Keratinocyte (primary cell): ENCODE measurements at regions not wholly inside any gene's neighbourhood (a gene's known extent, or its start where the extent isn't known, plus 50 kb on each side); places are given as distances from the start of the nearest gene placed in this dataset.
A peak's percentile ranks its signal among the peaks of the same experiment; 100 is the strongest.

Experiments used
- DNase-seq: peaks from one replicate; pipeline ENCODE4 v3.0.0-alpha.2; 2011; ENCODE audit warnings: low read depth, missing footprints, low spot score
- FAIRE-seq: peaks from 2 replicates; lab custom pipeline; 2011; peaks lifted over from hg19 to GRCh38; lab: Jason Lieb, UNC
- H2AFZ ChIP-seq: 2 replicates; pipeline ENCODE4 v1.6.0; 2012; ENCODE audit warnings: low read length, control low read depth, inconsistent platforms; ENCODE audit not compliant: control insufficient read depth
- H3K27ac ChIP-seq: 2 replicates; pipeline ENCODE4 v1.5.1; 2011; ENCODE audit warnings: low read length; ENCODE audit not compliant: control insufficient read depth, insufficient read depth
- H3K27me3 ChIP-seq: 3 replicates; pipeline ENCODE4 v1.6.0; 2011; ENCODE audit warnings: low read length; ENCODE audit not compliant: control insufficient read depth, insufficient read depth; ENCODE audit errors: extremely low read depth
- H3K36me3 ChIP-seq, 2 experiments: 2 replicates in 1 of 2; 3 replicates in 1 of 2; pipeline ENCODE4 v1.5.1; 2011; ENCODE audit warnings: low read length in 2 of 2, mild to moderate bottlenecking in 1 of 2; ENCODE audit not compliant: control insufficient read depth in 2 of 2, insufficient read depth in 2 of 2; ENCODE audit errors: extremely low read depth in 1 of 2
- H3K4me1 ChIP-seq: 3 replicates; pipeline ENCODE4 v1.5.1; 2011; ENCODE audit warnings: low read length; ENCODE audit not compliant: control insufficient read depth, insufficient read depth; ENCODE audit errors: extremely low read depth
- H3K4me2 ChIP-seq: 3 replicates; pipeline ENCODE4 v1.6.0; 2011; ENCODE audit warnings: low read depth, low read length; ENCODE audit not compliant: control insufficient read depth, insufficient read depth; ENCODE audit errors: extremely low read depth
- H3K4me3 ChIP-seq, 3 experiments: fragments of 200-600 bp in 1 of 3; sonication (generic) in 1 of 3; 2 replicates in 2 of 3; 3 replicates in 1 of 3; pipeline ENCODE4 v1.5.1; 2011 to 2016; ENCODE audit warnings: low read length in 3 of 3, mild to moderate bottlenecking in 3 of 3, control low read depth in 2 of 3, inconsistent platforms in 1 of 3, low read depth in 1 of 3, mixed read lengths in 1 of 3, mixed run types in 1 of 3, moderate library complexity in 1 of 3; ENCODE audit not compliant: control insufficient read depth in 2 of 3, insufficient read depth in 2 of 3; ENCODE audit errors: extremely low read depth in 1 of 3
- H3K79me2 ChIP-seq: 2 replicates; pipeline ENCODE4 v1.6.0; 2012; ENCODE audit warnings: low read length; ENCODE audit not compliant: control insufficient read depth, insufficient read depth
- H3K9ac ChIP-seq: 3 replicates; pipeline ENCODE4 v1.6.0; 2011; ENCODE audit warnings: low read length; ENCODE audit not compliant: control insufficient read depth, insufficient read depth; ENCODE audit errors: extremely low read depth
- H3K9me1 ChIP-seq: 3 replicates; pipeline ENCODE4 v1.6.0; 2011; ENCODE audit warnings: low read length; ENCODE audit not compliant: control insufficient read depth, insufficient read depth; ENCODE audit errors: extremely low read depth
- H3K9me3 ChIP-seq: 2 replicates; pipeline ENCODE4 v1.5.1; 2012; ENCODE audit warnings: low read depth, low read length; ENCODE audit not compliant: control insufficient read depth
- H4K20me1 ChIP-seq: 3 replicates; pipeline ENCODE4 v1.6.0; 2011; ENCODE audit warnings: low read length; ENCODE audit not compliant: control insufficient read depth, insufficient read depth; ENCODE audit errors: extremely low read depth
- CTCF ChIP-seq, 3 experiments: IDR thresholded peaks in 1 of 3; conservative IDR thresholded peaks in 1 of 3; optimal IDR thresholded peaks in 1 of 3; 2 replicates in 2 of 3; 3 replicates in 1 of 3; pipeline versions ENCODE3 to v1.5.1; 2011; ENCODE audit warnings: low read length in 3 of 3, mild to moderate bottlenecking in 3 of 3, moderate library complexity in 2 of 3, control low read depth in 1 of 3, inconsistent platforms in 1 of 3; ENCODE audit not compliant: insufficient read depth in 2 of 3; ENCODE audit errors: extremely low read depth in 1 of 3
- EZH2 ChIP-seq: IDR thresholded peaks from one replicate; pipeline ENCODE4 v1.6.1; 2012; ENCODE audit warnings: inconsistent platforms, mild to moderate bottlenecking, low read length, moderate library complexity
- dilution Hi-C: fragments of 300-500 bp; cut with MboI; formaldehyde crosslinking; loops from one replicate; pipeline ENCODE4 v1.7.0; 2020; ENCODE audit warnings: low sequenced_read_pairs; ENCODE audit not compliant: extremely low pct_ligation_motif_present

DNA sequence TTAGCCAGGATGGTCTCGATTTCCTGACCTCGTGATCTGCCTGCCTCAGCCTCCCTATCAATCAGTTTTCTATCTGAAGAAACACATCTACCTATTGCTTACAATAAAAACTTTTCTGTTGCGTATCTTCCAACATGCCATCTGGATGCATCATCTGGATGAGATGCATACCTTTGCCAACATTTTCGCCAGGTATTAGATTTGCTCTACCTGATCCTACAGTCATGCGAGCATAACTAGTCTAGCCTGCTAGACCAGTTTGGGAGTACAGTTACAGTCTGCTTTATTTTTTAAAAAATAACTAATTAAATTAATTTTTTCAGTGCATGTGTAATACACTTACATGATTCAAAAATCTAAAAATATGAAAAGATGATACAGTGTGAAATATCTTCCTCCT is 334.0 kb upstream of the MEX3C start:
- TF ChIP-seq CTCF (optimal IDR thresholded peaks at IDR 0.05 in 1 of 3, IDR thresholded peaks at IDR 0.05 in 1 of 3, conservative IDR thresholded peaks at IDR 0.05 in 1 of 3; ENCODE audit: extremely low read depth in 1 of 3, insufficient read depth in 2 of 3, low read length in 3 of 3) (no peak), EZH2 (no peak)
- peak overlapping the region; percentile 38 for H3K4me2 ChIP-seq
- no peak overlapping the region for H3K4me3 ChIP-seq
- peaks cover 28% of the 10 kb centered on the region for H3K4me1 ChIP-seq
- H2AFZ ChIP-seq = no peak overlapping the region
- peak; percentile 89 for FAIRE-seq
- no peaks in the 10 kb centered on the region for H4K20me1 ChIP-seq
- H3K9me3 ChIP-seq = no peaks in the 10 kb centered on the region
- H3K79me2 ChIP-seq = no peaks in the 10 kb centered on the region
- no peaks in the 10 kb centered on the region for H3K27me3 ChIP-seq
- no peaks in the 10 kb centered on the region for H3K36me3 ChIP-seq
- H3K9me1 ChIP-seq = no peaks in the 10 kb centered on the region
- peak overlapping the region; percentile 59 for H3K27ac ChIP-seq
- peak; percentile 86 for DNase-seq
- H3K9ac ChIP-seq = no peak overlapping the region
- dilution Hi-C loops = no loop called here

DNA sequence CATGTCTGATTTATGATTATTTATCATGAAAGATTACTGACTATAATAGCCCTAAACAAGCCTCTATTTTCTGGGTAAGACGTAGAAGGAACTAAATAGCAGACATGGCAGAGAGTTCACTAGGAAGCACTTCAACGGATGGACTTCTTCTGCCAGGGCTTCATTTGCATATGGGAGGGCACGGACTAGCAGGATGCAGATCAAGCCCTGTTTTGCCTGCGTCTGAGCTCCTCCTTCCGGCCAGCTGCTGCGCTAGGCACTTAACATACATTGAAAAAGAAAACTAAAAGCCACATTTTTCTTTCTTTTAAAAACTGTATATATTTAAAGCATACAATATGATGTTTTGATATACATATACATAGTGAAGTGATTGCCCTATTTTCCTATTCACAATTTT is 340.0 kb upstream of the MEX3C start:
- Histone ChIP-seq H3K9me3 (no peaks in the 10 kb centered on the region), H3K27ac (no peak overlapping the region), H3K9me1 (no peaks in the 10 kb centered on the region), H3K79me2 (no peaks in the 10 kb centered on the region), H3K4me3 (no peak overlapping the region), H3K36me3 (no peaks in the 10 kb centered on the region), H3K27me3 (no peaks in the 10 kb centered on the region), H3K9ac (no peak overlapping the region), H3K4me2 (peak overlapping the region; percentile 32), H3K4me1 (peaks cover 3% of the 10 kb centered on the region), H4K20me1 (no peaks in the 10 kb centered on the region), H2AFZ (peak overlapping the region; percentile 43)
- dilution Hi-C loops = no loop called here
- FAIRE-seq (peak; percentile 79), DNase-seq (no peak)
- TF ChIP-seq EZH2 = no peak
- peak; percentile 63 to 81 (median 65) for TF ChIP-seq CTCF (optimal IDR thresholded peaks at IDR 0.05 in 1 of 3, IDR thresholded peaks at IDR 0.05 in 1 of 3, conservative IDR thresholded peaks at IDR 0.05 in 1 of 3; ENCODE audit: extremely low read depth in 1 of 3, insufficient read depth in 2 of 3, low read length in 3 of 3)
